Adrenal gland (tissue), 9 donors: ENCODE measurements at regions not wholly inside any gene's neighbourhood (a gene's known extent, or its start where the extent isn't known, plus 50 kb on each side); places are given as distances from the start of the nearest gene placed in this dataset.

ENCODE experiments used
- DNase-seq, 7 donors: peaks; one replicate each; pipeline ENCODE4 v3.0.0-alpha.2; 2019 to 2020
- H3K27ac ChIP-seq, 5 donors: fragments of 200-600 bp; sonication (generic) in 4 of 5; 1 replicate in 3 of 5; 2 replicates in 2 of 5; pipeline versions ENCODE4 v1.5.1 to v1.8.0; 2016 to 2020; ENCODE audit warnings: mild to moderate bottlenecking in 1 of 5
- H3K27me3 ChIP-seq: fragments of 200-600 bp; 2 replicates; pipeline ENCODE4 v1.8.0; 2021
- H3K36me3 ChIP-seq, 2 donors: fragments of 200-600 bp; replicated peaks in 1 of 2; 1 replicate in 1 of 2; 2 replicates in 1 of 2; pipeline versions ENCODE4 v1.5.1 to v1.8.0; 2018 to 2022
- H3K4me1 ChIP-seq, 2 donors: fragments of 200-600 bp; replicated peaks in 1 of 2; 1 replicate in 1 of 2; 2 replicates in 1 of 2; pipeline versions ENCODE4 v1.5.1 to v1.8.0; 2018 to 2021
- H3K4me3 ChIP-seq, 4 donors: fragments of 200-600 bp; sonication (generic) in 3 of 4; one replicate each; pipeline ENCODE4 v1.5.1; 2016 to 2018
- H3K9me3 ChIP-seq, 3 donors: fragments of 200-600 bp; sonication (generic) in 1 of 3; replicated peaks in 1 of 3; 1 replicate in 2 of 3; 2 replicates in 1 of 3; pipeline versions ENCODE4 v1.5.1 to v1.8.0; 2016 to 2021
- POLR2A ChIP-seq, 2 donors: fragments of 450-650 bp; IDR thresholded peaks; one replicate each; pipeline ENCODE4 v1.6.1; 2017; ENCODE audit warnings: antibody characterized with exemption in 2 of 2, mild to moderate bottlenecking in 2 of 2, moderate library complexity in 1 of 2
- WGBS, 4 donors: extraction: QIAGEN DNeasy Blood & Tissue Kit in 2 of 4; methylation state at CpG; one replicate each; pipeline versions ENCODE4 v1.1.5 to v1.1.7; 2013 to 2017; 5-methylcytosine and 5-hydroxymethylcytosine counted together
- intact Hi-C, 2 donors: fragments of 100-400 bp; cut with DNase I; formaldehyde crosslinking; loops; one replicate each; pipeline versions ENCODE4 v1.14.1 to v1.15.0; 2022 to 2023
- TF ChIP-seq, protein P1 (sequence below), 6 experiments: fragments of 450-650 bp in 4 of 6; fragments of 200-600 bp in 2 of 6; sonication (generic) in 1 of 6; IDR thresholded peaks; 1 replicate in 5 of 6; 2 replicates in 1 of 6; pipeline versions ENCODE4 v1.5.1 to v1.8.0; 2016 to 2021; ENCODE audit warnings: antibody characterized with exemption in 6 of 6, mild to moderate bottlenecking in 2 of 6, moderate library complexity in 1 of 6
- donor health status: healthy with polysubstance abuse.
- donor health status: Bipolar disorder and iron deficiency.
- donor health status: DM: yes; HTN: yes; CAD: no.
- donor health status: DM: no; HTN: no; CAD: no.
- donor health status: DM: no; HTN: no; CAD: no.

DNA sequence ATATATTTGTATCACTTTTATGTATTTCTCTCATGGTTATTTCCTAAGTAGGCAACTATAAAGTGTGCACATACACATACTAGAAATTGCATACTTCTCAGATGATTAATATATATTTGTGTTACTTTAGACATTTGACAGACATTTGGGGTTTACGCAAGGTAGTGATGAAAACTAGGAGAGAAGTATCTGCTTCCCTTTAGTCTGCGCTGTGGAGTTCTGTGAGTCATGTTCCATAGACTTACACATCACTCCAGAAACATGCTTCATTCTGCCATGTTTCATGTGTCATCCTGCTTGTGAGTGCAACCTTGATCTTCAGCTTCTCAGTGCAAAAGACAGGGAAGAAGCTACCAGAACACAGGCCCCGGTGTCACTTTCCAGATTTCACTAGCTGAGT is 200.7 kb upstream of the BMP2 start:
- Histone ChIP-seq H3K4me3 (no peak overlapping the region), H3K36me3 (no peaks in the 10 kb centered on the region), H3K9me3 (no peaks in the 10 kb centered on the region), H3K27ac (no peak overlapping the region), H3K27me3 (peaks cover 3% of the 10 kb centered on the region), H3K4me1 (no peaks in the 10 kb centered on the region)
- intact Hi-C loops, result no loop called here
- DNase-seq, result no peak
- no peak for TF ChIP-seq POLR2A (IDR thresholded peaks at IDR 0.05)
- TF ChIP-seq, protein P1, sequence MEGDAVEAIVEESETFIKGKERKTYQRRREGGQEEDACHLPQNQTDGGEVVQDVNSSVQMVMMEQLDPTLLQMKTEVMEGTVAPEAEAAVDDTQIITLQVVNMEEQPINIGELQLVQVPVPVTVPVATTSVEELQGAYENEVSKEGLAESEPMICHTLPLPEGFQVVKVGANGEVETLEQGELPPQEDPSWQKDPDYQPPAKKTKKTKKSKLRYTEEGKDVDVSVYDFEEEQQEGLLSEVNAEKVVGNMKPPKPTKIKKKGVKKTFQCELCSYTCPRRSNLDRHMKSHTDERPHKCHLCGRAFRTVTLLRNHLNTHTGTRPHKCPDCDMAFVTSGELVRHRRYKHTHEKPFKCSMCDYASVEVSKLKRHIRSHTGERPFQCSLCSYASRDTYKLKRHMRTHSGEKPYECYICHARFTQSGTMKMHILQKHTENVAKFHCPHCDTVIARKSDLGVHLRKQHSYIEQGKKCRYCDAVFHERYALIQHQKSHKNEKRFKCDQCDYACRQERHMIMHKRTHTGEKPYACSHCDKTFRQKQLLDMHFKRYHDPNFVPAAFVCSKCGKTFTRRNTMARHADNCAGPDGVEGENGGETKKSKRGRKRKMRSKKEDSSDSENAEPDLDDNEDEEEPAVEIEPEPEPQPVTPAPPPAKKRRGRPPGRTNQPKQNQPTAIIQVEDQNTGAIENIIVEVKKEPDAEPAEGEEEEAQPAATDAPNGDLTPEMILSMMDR (IDR thresholded peaks at IDR 0.05), result no peak
- WGBS, 4 donors, result 60 to 70% (median 62%) methylated on average over 3 of the region's 3 CpGs

DNA sequence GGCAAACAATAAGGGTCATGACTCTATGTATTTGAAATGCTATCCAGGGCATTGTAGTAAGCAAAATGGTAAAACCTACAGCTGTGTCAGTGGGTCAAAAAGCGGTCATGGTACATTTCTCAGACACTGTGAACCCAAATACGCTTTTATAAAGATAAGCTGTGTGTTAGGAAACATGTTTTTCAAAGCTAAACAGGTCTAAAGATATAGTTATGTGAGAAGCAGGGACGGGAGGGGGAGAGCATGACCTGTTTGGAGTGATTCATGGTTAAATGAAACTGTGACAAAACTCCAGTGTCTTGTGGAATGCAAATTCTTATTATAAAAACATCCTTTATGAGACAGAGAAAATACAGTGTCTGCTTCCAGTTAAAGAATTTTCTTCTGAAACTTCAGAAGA is 205.4 kb upstream of the BMP2 start:
- H3K27ac ChIP-seq, result no peak overlapping the region
- no peak overlapping the region for H3K4me3 ChIP-seq
- intact Hi-C loops, result no loop called here
- 33 to 53% (median 45%) methylated on average over 3 of the region's 3 CpGs for WGBS, 4 donors
- TF ChIP-seq, protein P1 (IDR thresholded peaks at IDR 0.05), result no peak
- no peak for TF ChIP-seq POLR2A (IDR thresholded peaks at IDR 0.05)
- H3K36me3 ChIP-seq, result no peaks in the 10 kb centered on the region
- H3K27me3 ChIP-seq, result no peaks in the 10 kb centered on the region
- DNase-seq, result no peak
- H3K4me1 ChIP-seq, result no peaks in the 10 kb centered on the region
- H3K9me3 ChIP-seq, result no peaks in the 10 kb centered on the region

DNA sequence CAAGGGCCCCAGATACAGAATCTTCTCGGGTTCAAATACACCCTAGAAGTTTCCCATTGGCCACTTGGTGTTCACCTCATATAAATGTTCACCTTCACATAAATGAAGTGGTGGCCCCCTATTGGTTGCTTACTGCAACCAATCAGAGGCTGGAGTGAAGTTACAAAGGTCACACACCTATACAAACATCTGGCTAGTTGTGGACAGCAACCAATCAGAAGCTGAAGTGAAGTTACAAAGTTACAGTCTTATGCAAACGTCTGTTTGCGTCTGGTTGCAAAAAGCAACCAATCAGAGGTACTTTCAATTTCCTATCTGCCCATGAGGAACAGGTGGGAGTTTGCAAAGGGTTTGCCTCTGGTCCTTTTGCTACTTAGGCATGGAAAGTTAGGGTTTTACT is 206.5 kb upstream of the BMP2 start:
- Histone ChIP-seq H3K36me3 (no peaks in the 10 kb centered on the region), H3K4me3 (no peak overlapping the region), H3K4me1 (no peaks in the 10 kb centered on the region), H3K27me3 (no peaks in the 10 kb centered on the region), H3K9me3 (no peaks in the 10 kb centered on the region), H3K27ac (no peak overlapping the region)
- TF ChIP-seq POLR2A (IDR thresholded peaks at IDR 0.05), result no peak
- TF ChIP-seq, protein P1 (IDR thresholded peaks at IDR 0.05), result no peak
- WGBS, 4 donors, result 63 to 85% (median 73%) methylated on average over 3 of the region's 3 CpGs
- intact Hi-C loops, result no loop called here
- no peak for DNase-seq

DNA sequence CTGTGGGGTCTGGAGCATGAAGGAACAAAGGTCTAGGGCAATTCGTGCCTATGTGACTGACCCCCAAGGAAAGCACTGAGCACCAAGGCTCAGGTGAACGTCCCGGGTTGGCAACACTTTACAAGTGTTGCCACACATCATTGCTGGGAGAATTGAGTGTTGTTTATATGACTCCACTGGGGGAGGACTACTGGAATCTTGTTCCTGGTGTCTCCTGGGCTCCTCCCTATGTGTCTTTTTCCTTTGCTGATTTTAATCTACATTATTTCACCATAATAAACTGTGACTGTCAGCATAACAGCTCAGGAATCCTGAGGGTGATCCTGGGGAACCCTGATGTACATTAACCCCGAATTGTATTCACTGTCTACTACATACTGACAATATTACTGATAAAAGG is 207.7 kb upstream of the BMP2 start:
- H3K4me1 ChIP-seq, result no peaks in the 10 kb centered on the region
- TF ChIP-seq, protein P1 (IDR thresholded peaks at IDR 0.05), result no peak
- TF ChIP-seq POLR2A (IDR thresholded peaks at IDR 0.05), result no peak
- H3K36me3 ChIP-seq, result no peaks in the 10 kb centered on the region
- intact Hi-C loops, result no loop called here
- H3K27ac ChIP-seq, result no peak overlapping the region
- H3K4me3 ChIP-seq, result no peak overlapping the region
- H3K9me3 ChIP-seq, result no peaks in the 10 kb centered on the region
- no peaks in the 10 kb centered on the region for H3K27me3 ChIP-seq
- DNase-seq, result no peak
- 84 to 89% (median 87%) methylated on average over 4 of the region's 4 CpGs for WGBS, 4 donors
